HepG2 (cell line): ENCODE measurements at regions not wholly inside any gene's neighbourhood (a gene's known extent, or its start where the extent isn't known, plus 50 kb on each side); places are given as distances from the start of the nearest gene placed in this dataset.

Experiments
- ATAC-seq: fragments of 200-7000 bp; cut with Tn5 transposase; 3 replicates; pipeline ENCODE4 v1.9.1; 2020; ENCODE audit warnings: mild to moderate bottlenecking, moderate library complexity
- BruUV-seq: library from RNA; stranded (reverse); fragments of 400-500 nt; replicated peaks from 2 replicates; lab custom pipeline; 2021; lab: Mats Ljungman, UMichigan
- CTCF ChIA-PET: fragments of 300-600 bp; formaldehyde crosslinking; extraction: SDS; loops from one replicate; lab custom pipeline; 2021; ENCODE audit warnings: low total read pairs, inconsistent platforms, low intra/inter-chr PET ratio; lab: Yijun Ruan, JAX
- POLR2A ChIA-PET: fragments of 350-600 bp; sonication (Branson Sonifier 250); formaldehyde crosslinking; loops from one replicate; lab custom pipeline; 2020; ENCODE audit warnings: antibody characterized with exemption, inconsistent platforms; lab: Yijun Ruan, JAX
- DNase-seq: peaks from one replicate; pipeline ENCODE4 v3.0.0-alpha.2; 2015; ENCODE audit warnings: low spot score
- FAIRE-seq: peaks from 3 replicates; lab custom pipeline; 2011; peaks lifted over from hg19 to GRCh38; lab: Jason Lieb, UNC
- H2AFZ ChIP-seq: one replicate; pipeline ENCODE4 v1.6.1; 2011; ENCODE audit warnings: low read length, inconsistent platforms
- H3K27ac ChIP-seq: fragments of 300-600 bp; 3 replicates; pipeline ENCODE4 v1.8.0; 2011; ENCODE audit warnings: mixed run types, mild to moderate bottlenecking, mixed read lengths, low read length, inconsistent platforms; ENCODE audit not compliant: insufficient read depth; ENCODE audit errors: extremely low read length
- H3K27me3 ChIP-seq, 2 experiments: fragments of 200-600 bp in 1 of 2; 2 replicates in 1 of 2; 3 replicates in 1 of 2; pipeline versions ENCODE4 v1.6.0 to v1.8.0; 2011; ENCODE audit warnings: low read length in 2 of 2, mild to moderate bottlenecking in 2 of 2, moderate library complexity in 2 of 2, inconsistent platforms in 1 of 2; ENCODE audit not compliant: insufficient read depth in 2 of 2, control insufficient read depth in 1 of 2
- H3K36me3 ChIP-seq, 2 experiments: fragments of 200-600 bp in 1 of 2; replicated peaks in 1 of 2; 2 replicates in 1 of 2; 3 replicates in 1 of 2; pipeline versions ENCODE4 v1.5.1 to v1.8.0; 2011; ENCODE audit warnings: low read length in 2 of 2, inconsistent platforms in 1 of 2; ENCODE audit not compliant: insufficient read depth in 2 of 2, control insufficient read depth in 1 of 2
- H3K4me1 ChIP-seq: 2 replicates; pipeline ENCODE4 v1.5.1; 2012; ENCODE audit warnings: low read length, inconsistent platforms; ENCODE audit not compliant: insufficient read depth
- H3K4me2 ChIP-seq: 2 replicates; pipeline ENCODE4 v1.6.0; 2011; ENCODE audit warnings: low read depth, low read length, inconsistent platforms
- H3K4me3 ChIP-seq, 3 experiments: fragments of 200-600 bp in 1 of 3; sonication (generic), shearing (Covaris generic) in 1 of 3; replicated peaks in 1 of 3; 2 replicates each; pipeline ENCODE4 v1.5.1; 2011 to 2016; ENCODE audit warnings: low read length in 3 of 3, inconsistent platforms in 2 of 3, low read depth in 2 of 3, mild to moderate bottlenecking in 2 of 3, control low read depth in 1 of 3, mixed read lengths in 1 of 3; ENCODE audit not compliant: insufficient read depth in 1 of 3
- H3K79me2 ChIP-seq: one replicate; pipeline ENCODE4 v1.6.1; 2011; ENCODE audit warnings: low read length, inconsistent platforms; ENCODE audit not compliant: insufficient read depth
- H3K9ac ChIP-seq: 2 replicates; pipeline ENCODE4 v1.6.0; 2011; ENCODE audit warnings: mild to moderate bottlenecking, low read depth, low read length, inconsistent platforms; ENCODE audit not compliant: insufficient read depth
- H3K9me3 ChIP-seq: 2 replicates; pipeline ENCODE4 v1.5.1; 2012; ENCODE audit warnings: mild to moderate bottlenecking, low read length
- H4K20me1 ChIP-seq: 2 replicates; pipeline ENCODE4 v1.6.0; 2011; ENCODE audit warnings: inconsistent platforms, mild to moderate bottlenecking, low read length, moderate library complexity; ENCODE audit not compliant: insufficient read depth
- EED ChIP-seq: sonication (generic); formaldehyde crosslinking; IDR thresholded peaks from 2 replicates; pipeline ENCODE4 v1.5.0; 2020; ENCODE audit warnings: mild to moderate bottlenecking, missing genetic modification reagents
- JDP2 ChIP-seq: sonication (generic); formaldehyde crosslinking; IDR thresholded peaks from 2 replicates; pipeline ENCODE4 v1.8.1; 2022; ENCODE audit warnings: missing genetic modification reagents, borderline replicate concordance
- MYC ChIP-seq: sonication (generic); formaldehyde crosslinking; IDR thresholded peaks from 2 replicates; pipeline ENCODE4 v1.9.0; 2021; ENCODE audit warnings: missing genetic modification reagents, borderline replicate concordance
- NFYB ChIP-seq: sonication (generic); formaldehyde crosslinking; IDR thresholded peaks from 2 replicates; pipeline ENCODE4 v1.4.0; 2020; ENCODE audit warnings: missing genetic modification reagents
- PHF21A ChIP-seq: sonication (generic); formaldehyde crosslinking; IDR thresholded peaks from 2 replicates; pipeline ENCODE4 v1.5.0; 2020; ENCODE audit warnings: mild to moderate bottlenecking, missing genetic modification reagents
- TSC22D2 ChIP-seq: sonication (generic); formaldehyde crosslinking; IDR thresholded peaks from 2 replicates; pipeline ENCODE4 v1.5.1; 2020; ENCODE audit warnings: missing genetic modification reagents, mild to moderate bottlenecking, borderline replicate concordance
- ZFX ChIP-seq: sonication (generic); formaldehyde crosslinking; IDR thresholded peaks from 2 replicates; pipeline ENCODE4 v1.4.0; 2020; ENCODE audit warnings: mild to moderate bottlenecking, low read depth, missing genetic modification reagents, moderate library complexity
- ZNF382 ChIP-seq: sonication (generic); formaldehyde crosslinking; IDR thresholded peaks from 2 replicates; pipeline ENCODE4 v1.5.0; 2020; ENCODE audit warnings: missing genetic modification reagents, mild to moderate bottlenecking, borderline replicate concordance
- WGBS: methylation state at CpG from one replicate; pipeline ENCODE4 v1.1.6; 2017; ENCODE audit warnings: low lambda C conversion rate; 5-methylcytosine and 5-hydroxymethylcytosine counted together
- in situ Hi-C: cut with HindIII; loops from 2 replicates; pipeline ENCODE4 v1.10.0; 2017; ENCODE audit warnings: low pct_unique_long_range_greater_than_20kb; ENCODE audit not compliant: extremely low pct_ligation_motif_present
- intact Hi-C: fragments of 100-400 bp; cut with micrococcal nuclease; formaldehyde crosslinking; loops from one replicate; pipeline ENCODE4 v1.10.0; 2022; ENCODE audit not compliant: unreplicated experiment
- TF ChIP-seq, protein P1 (sequence below): sonication (generic); formaldehyde crosslinking; IDR thresholded peaks from 2 replicates; pipeline ENCODE4 v1.9.0; 2021; ENCODE audit warnings: missing genetic modification reagents, mild to moderate bottlenecking, borderline replicate concordance

DNA sequence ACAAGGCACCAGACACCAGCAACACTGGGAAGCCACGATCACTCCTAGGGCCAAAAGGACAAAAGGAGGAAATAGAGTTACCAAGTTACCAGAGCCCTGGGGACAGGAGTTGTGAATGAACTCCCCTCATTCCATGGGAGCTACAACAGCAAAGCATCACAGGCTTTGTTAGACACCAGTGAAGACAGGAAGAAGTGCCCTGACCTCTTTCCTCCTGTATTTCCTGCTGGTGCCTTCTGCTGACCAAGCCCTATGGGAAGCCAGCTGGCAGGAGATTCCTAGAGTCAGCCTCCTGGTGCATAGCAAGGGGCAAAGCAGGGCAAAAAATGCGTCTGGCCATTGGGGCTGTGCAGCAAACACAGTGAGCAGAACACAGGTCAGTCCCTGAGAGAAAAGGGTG lies 374.7 kb downstream of the ZSWIM6 start:
- Histone ChIP-seq H3K4me2 (no peak overlapping the region), H4K20me1 (no peaks in the 10 kb centered on the region), H3K27ac (no peak overlapping the region), H3K4me3 (no peak overlapping the region), H3K36me3 (no peaks in the 10 kb centered on the region), H2AFZ (no peak overlapping the region), H3K9me3 (no peaks in the 10 kb centered on the region), H3K27me3 (no peaks in the 10 kb centered on the region; a peak in 2 of 5 replicates), H3K9ac (no peak overlapping the region), H3K79me2 (no peaks in the 10 kb centered on the region), H3K4me1 (no peaks in the 10 kb centered on the region)
- FAIRE-seq = no peak
- in situ Hi-C loops = no loop called here
- TF ChIP-seq ZFX (CRISPR knock-in tag) (no peak), EED (CRISPR knock-in tag) (no peak), JDP2 (no peak), PHF21A (CRISPR knock-in tag) (no peak)
- no peak for DNase-seq
- BruUV-seq = no TSS peak
- WGBS = 0% methylated on average over 2 of the region's 2 CpGs
- ChIA-PET CTCF (no interaction called here), POLR2A (no interaction called here)
- ATAC-seq = no peak
- intact Hi-C loops = no loop called here

DNA sequence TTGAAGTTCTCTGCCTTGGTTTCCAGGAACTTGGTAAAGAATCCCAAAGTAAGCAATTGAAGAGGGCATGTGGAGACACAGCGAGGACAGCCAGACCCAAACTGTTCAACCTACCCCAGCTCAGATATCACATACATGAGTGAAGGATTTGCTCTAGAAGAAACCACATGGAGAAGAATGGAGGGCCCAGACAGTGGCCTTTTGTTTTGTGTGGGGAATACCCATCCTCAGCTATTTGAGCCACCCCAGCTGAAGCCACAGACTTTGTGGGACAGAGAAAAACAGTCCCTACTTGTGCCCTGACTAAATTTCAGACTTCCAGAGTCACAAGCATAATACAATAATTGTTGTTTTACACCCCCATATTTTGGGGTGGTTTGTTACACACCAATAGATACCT lies 387.1 kb downstream of the ZSWIM6 start:
- H3K9me3 ChIP-seq = peaks cover 12% of the 10 kb centered on the region; the same call in 1 of the 2 replicates
- no CpG with 5 or more reads among the region's 1 CpG for WGBS
- intact Hi-C loops = no loop called here
- CTCF ChIA-PET = no interaction called here
- H3K9ac ChIP-seq = no peak overlapping the region
- no peaks in the 10 kb centered on the region for H3K4me1 ChIP-seq
- POLR2A ChIA-PET = no interaction called here
- H3K4me2 ChIP-seq = no peak overlapping the region
- ATAC-seq (no peak), FAIRE-seq (no peak), DNase-seq (no peak)
- no peaks in the 10 kb centered on the region for H3K27me3 ChIP-seq
- no peaks in the 10 kb centered on the region for H3K79me2 ChIP-seq
- no TSS peak for BruUV-seq
- TF ChIP-seq, protein P1, sequence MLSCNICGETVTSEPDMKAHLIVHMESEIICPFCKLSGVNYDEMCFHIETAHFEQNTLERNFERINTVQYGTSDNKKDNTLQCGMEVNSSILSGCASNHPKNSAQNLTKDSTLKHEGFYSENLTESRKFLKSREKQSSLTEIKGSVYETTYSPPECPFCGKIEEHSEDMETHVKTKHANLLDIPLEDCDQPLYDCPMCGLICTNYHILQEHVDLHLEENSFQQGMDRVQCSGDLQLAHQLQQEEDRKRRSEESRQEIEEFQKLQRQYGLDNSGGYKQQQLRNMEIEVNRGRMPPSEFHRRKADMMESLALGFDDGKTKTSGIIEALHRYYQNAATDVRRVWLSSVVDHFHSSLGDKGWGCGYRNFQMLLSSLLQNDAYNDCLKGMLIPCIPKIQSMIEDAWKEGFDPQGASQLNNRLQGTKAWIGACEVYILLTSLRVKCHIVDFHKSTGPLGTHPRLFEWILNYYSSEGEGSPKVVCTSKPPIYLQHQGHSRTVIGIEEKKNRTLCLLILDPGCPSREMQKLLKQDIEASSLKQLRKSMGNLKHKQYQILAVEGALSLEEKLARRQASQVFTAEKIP = no peak
- TF ChIP-seq MYC (no peak), ZNF382 (CRISPR knock-in tag) (no peak), NFYB (CRISPR knock-in tag) (no peak), TSC22D2 (CRISPR knock-in tag) (no peak)
- H4K20me1 ChIP-seq = no peaks in the 10 kb centered on the region
- H3K36me3 ChIP-seq = no peaks in the 10 kb centered on the region
- in situ Hi-C loops = no loop called here
- no peak overlapping the region for H3K27ac ChIP-seq
- H3K4me3 ChIP-seq = no peak overlapping the region
- H2AFZ ChIP-seq = no peak overlapping the region
